Neural crest cell (in vitro differentiated cells): ENCODE measurements at regions not wholly inside any gene's neighbourhood (a gene's known extent, or its start where the extent isn't known, plus 50 kb on each side); places are given as distances from the start of the nearest gene placed in this dataset.

ENCODE experiments used
- DNase-seq: peaks from one replicate; pipeline ENCODE4 v3.0.0; 2021; ENCODE audit warnings: low read depth, mixed read lengths, low spot score
- H3K27ac Mint-ChIP-seq: one replicate; pipeline ENCODE4 v1.8.0; 2021; ENCODE audit warnings: mild to moderate bottlenecking, mixed read lengths; ENCODE audit not compliant: unreplicated experiment
- H3K27me3 Mint-ChIP-seq: 2 replicates; pipeline ENCODE4 v1.8.0; 2021; ENCODE audit warnings: low read depth, mild to moderate bottlenecking, mixed read lengths
- H3K36me3 Mint-ChIP-seq: 2 replicates; pipeline ENCODE4 v1.8.0; 2021; ENCODE audit warnings: low read depth, mild to moderate bottlenecking, mixed read lengths
- H3K4me1 Mint-ChIP-seq: 2 replicates; pipeline ENCODE4 v1.8.0; 2021; ENCODE audit warnings: mixed read lengths
- H3K4me3 Mint-ChIP-seq: one replicate; pipeline ENCODE4 v1.8.0; 2021; ENCODE audit warnings: mild to moderate bottlenecking, mixed read lengths
- H3K9me3 Mint-ChIP-seq: 2 replicates; pipeline ENCODE4 v1.8.0; 2021; ENCODE audit warnings: mixed read lengths
- TF ChIP-seq, protein P1 (sequence below): fragments of 200-600 bp; sonication (generic); conservative IDR thresholded peaks from 2 replicates; pipeline ENCODE4 v1.5.0; 2021; ENCODE audit warnings: antibody characterized with exemption, mild to moderate bottlenecking

DNA sequence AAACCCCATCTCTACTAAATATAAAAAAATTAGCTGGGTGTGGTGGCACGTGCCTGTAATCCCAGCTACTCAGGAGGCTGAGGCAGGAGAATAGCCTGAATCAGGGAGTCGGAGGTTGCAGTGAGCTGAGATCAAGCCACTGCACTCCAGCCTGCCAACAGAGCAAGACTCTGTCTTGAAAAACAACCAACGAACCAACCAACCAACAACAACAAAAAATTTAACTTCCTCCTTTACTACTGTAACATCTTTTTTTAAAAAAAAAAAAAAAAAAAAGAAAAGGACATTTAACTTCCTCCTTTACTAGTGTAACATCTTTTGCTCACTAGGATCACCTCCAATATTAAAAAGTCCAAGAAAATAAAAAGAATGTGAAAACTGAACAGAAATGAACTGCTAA lies 92.3 kb upstream of the TMEM168 start:
- H3K27me3 Mint-ChIP-seq = no peaks in the 10 kb centered on the region
- H3K4me3 Mint-ChIP-seq = no peak overlapping the region
- no peak for DNase-seq
- peaks cover 5% of the 10 kb centered on the region for H3K9me3 Mint-ChIP-seq
- peaks cover 12% of the 10 kb centered on the region for H3K36me3 Mint-ChIP-seq
- H3K4me1 Mint-ChIP-seq = no peaks in the 10 kb centered on the region
- TF ChIP-seq, protein P1, sequence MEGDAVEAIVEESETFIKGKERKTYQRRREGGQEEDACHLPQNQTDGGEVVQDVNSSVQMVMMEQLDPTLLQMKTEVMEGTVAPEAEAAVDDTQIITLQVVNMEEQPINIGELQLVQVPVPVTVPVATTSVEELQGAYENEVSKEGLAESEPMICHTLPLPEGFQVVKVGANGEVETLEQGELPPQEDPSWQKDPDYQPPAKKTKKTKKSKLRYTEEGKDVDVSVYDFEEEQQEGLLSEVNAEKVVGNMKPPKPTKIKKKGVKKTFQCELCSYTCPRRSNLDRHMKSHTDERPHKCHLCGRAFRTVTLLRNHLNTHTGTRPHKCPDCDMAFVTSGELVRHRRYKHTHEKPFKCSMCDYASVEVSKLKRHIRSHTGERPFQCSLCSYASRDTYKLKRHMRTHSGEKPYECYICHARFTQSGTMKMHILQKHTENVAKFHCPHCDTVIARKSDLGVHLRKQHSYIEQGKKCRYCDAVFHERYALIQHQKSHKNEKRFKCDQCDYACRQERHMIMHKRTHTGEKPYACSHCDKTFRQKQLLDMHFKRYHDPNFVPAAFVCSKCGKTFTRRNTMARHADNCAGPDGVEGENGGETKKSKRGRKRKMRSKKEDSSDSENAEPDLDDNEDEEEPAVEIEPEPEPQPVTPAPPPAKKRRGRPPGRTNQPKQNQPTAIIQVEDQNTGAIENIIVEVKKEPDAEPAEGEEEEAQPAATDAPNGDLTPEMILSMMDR = no peak
- no peak overlapping the region for H3K27ac Mint-ChIP-seq

DNA sequence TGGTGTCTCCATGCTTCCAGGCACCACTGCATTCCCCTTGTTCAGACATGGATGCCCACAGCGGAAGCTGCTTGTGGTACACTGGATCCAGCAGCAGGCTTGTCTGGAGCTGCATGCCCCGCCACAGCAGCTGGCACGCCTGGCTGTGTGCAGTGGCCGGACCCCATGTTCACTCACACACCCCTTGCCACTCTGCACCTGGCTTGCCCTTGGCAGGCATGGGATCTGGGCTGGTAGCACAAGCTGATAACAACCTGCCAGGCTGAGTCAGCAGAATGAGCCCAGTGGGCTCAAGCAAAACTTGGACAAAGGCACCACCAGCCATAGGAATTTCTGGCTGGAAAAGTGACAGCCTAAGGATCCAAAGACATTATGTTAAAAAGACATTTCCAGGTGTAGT lies 91.8 kb upstream of the TMEM168 start:
- H3K36me3 Mint-ChIP-seq = peaks cover 12% of the 10 kb centered on the region
- DNase-seq = no peak
- H3K4me1 Mint-ChIP-seq = no peaks in the 10 kb centered on the region
- no peak overlapping the region for H3K4me3 Mint-ChIP-seq
- no peaks in the 10 kb centered on the region for H3K27me3 Mint-ChIP-seq
- H3K27ac Mint-ChIP-seq = no peak overlapping the region
- peaks cover 5% of the 10 kb centered on the region for H3K9me3 Mint-ChIP-seq
- TF ChIP-seq, protein P1 = no peak

DNA sequence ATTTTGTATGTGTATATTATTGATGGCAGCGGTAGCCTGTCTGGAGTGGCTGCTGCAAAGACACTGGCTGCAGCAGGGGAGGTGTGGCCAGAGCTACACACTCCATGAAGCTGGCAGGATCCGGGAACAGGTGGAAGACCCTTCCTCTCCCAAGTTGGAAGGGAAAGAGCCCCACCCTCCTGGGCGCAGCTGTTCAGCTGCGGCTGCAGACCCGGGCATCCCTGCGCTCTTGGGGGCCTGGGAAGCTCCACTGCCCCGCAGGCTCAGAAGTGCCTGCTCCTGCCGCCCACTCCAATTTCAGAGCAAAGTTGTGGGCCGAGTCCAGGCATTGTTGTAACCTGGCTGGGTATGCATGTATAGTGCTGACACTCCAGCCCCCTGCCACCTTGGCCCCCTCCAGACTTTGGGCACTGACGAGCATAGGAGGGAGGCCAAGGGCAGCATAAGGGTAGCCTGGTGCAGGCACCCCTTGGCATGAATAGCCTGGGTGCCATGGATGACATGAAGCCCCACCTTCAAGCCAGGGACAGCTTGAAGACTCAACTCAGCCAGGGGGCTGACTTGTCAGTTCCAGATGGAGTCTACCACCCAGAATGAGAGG lies 90.7 kb upstream of the TMEM168 start:
- TF ChIP-seq, protein P1 = no peak
- no peaks in the 10 kb centered on the region for H3K27me3 Mint-ChIP-seq
- H3K36me3 Mint-ChIP-seq = peaks cover 10% of the 10 kb centered on the region
- no peaks in the 10 kb centered on the region for H3K4me1 Mint-ChIP-seq
- no peak overlapping the region for H3K27ac Mint-ChIP-seq
- peaks cover 5% of the 10 kb centered on the region for H3K9me3 Mint-ChIP-seq
- no peak overlapping the region for H3K4me3 Mint-ChIP-seq
- no peak for DNase-seq

DNA sequence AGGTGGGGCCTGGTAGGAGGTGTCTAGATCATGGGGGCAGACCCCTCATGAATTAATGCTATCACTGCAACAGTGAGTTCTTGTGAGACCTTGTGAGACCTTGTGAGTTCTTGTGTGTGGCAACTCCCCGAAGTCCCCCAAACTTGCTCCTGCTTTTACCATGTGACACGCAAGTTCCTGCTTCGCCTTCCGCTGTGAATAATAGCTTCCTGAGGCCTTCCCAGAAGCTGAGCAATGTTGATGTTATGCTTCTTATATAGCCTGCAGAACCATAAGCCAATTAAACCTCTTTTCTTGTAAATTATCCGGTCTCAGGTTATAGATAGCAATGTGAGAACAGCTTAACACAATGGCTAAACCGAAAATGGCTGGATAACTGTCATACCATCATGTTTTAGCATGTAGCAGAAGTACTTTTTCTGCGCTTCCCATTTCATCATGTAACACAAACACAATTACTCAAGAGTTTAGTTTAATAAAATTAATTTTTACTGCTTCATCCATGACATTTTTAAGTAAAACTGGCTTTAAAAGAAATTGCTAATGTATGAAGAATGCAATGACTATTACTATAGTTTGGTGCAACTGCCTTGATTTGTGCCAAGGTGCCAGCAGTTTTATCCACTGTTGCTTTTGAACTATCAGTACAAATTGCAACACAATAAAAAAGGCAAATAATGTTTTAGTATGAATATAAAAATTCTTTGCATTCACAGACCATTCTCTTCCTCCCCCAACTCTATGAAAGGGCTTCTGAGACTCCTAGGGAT lies 87.7 kb upstream of the TMEM168 start:
- H3K27me3 Mint-ChIP-seq = no peaks in the 10 kb centered on the region
- DNase-seq = no peak
- no peak overlapping the region for H3K27ac Mint-ChIP-seq
- H3K36me3 Mint-ChIP-seq = peaks cover 4% of the 10 kb centered on the region
- no peak overlapping the region for H3K4me3 Mint-ChIP-seq
- peaks cover 3% of the 10 kb centered on the region for H3K9me3 Mint-ChIP-seq
- TF ChIP-seq, protein P1 = no peak
- H3K4me1 Mint-ChIP-seq = no peaks in the 10 kb centered on the region

DNA sequence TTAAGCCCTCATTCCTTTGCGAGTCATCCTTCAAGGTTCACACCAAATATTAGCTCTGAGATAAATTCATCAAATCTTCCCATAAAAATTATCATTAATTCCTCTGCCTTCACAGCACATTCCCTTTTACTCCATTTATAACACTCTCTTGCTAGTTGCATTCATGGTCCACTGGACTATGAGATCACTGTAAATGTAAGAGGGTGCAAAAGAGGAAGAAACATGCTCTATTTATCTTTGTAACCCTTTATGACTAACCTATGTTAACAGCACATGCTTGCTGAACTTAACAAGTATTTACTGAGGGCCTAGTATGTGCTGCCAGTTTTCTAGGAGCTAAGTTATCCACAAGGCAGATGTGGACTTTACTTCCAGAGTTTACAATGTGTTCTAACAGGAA lies 86.7 kb upstream of the TMEM168 start:
- Mint-ChIP-seq H3K9me3 (peaks cover 3% of the 10 kb centered on the region), H3K4me1 (no peaks in the 10 kb centered on the region), H3K27me3 (no peaks in the 10 kb centered on the region), H3K4me3 (no peak overlapping the region), H3K36me3 (peaks cover 4% of the 10 kb centered on the region), H3K27ac (no peak overlapping the region)
- TF ChIP-seq, protein P1 = no peak
- no peak for DNase-seq
